CD4-positive, alpha-beta T cell treated with Interleukin-4 for 4 hours (primary cell): ENCODE measurements at regions not wholly inside any gene's neighbourhood (a gene's known extent, or its start where the extent isn't known, plus 50 kb on each side); places are given as distances from the start of the nearest gene placed in this dataset.

Experiments
- DNase-seq: peaks from one replicate; pipeline ENCODE4 v3.0.0-alpha.2; 2020

- DNase-seq: no peak
These were observed 454.0 kb downstream of the NBAS start for GRCh38 chr2:15107137-15107536.

DNA sequence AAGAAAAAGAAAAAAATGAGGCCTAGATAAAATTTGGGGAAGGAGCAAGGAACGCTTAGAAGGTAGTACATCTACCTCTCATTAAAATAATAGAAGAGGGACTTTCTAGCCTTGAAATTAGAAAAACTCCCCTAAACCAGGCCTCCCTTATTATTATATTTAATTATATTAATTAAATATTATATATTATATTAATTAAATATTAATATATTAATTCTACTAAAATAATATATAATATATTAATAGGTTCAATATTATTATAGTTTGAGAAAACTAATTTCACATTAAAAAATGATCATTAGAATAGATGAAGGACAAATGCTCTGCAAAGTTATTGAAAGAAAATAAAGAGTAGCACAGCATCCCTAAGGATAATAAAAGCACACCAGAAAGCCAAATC, 449.4 kb downstream of the NBAS start:
- no peak for DNase-seq

DNA sequence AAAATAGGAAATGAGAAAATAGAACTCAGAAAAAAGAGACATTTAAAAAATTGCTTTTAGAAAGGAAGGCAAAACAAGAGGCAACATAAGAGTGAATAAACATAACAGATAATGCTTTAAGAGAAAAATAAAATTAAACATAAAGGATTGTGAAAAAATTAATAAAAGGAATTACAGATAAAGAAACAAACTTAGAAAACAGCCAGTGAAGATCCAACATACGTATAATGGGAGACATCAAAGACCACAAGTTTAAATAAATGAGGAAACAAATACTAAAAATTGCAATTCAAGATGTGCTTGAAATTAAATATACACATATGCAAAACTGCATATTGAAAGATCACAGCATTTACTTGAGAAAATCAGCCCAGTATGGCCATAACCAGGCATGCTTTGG, 448.9 kb downstream of the NBAS start:
- DNase-seq: no peak

DNA sequence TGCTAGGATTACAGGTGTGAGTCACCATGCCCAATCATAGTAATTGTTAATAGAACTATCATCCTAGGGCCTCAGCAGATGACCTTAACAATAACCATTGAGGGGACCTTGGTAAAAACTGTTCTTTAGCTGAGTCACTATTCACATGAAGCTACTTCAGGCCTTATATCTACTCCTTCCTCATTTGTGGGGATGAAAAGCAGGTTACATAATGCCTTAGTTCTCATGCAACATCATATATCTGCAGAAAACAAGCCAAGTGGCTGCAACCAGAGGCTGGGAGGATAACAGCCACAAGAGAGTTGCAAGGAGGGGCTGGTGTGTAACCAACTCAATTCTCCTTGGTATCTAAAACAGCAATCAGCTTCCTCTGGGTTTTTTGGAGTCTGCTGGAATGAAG, 445.4 kb downstream of the NBAS start:
- DNase-seq: no peak

GRCh38 chr2:15116830-15117229, 444.3 kb downstream of the NBAS start:
- DNase-seq: no peak
